ENCODE measurements at regions not wholly inside any gene's neighbourhood (a gene's known extent, or its start where the extent isn't known, plus 50 kb on each side); places are given as distances from the start of the nearest gene placed in this dataset.

- TF ChIP-seq ZNF274 (IDR thresholded peaks at IDR 0.05; ENCODE audit: low read depth, low read length): no peak
- no peak for TF ChIP-seq YY1 (IDR thresholded peaks at IDR 0.05; ENCODE audit: insufficient read depth, insufficient read length)
- no peak for TF ChIP-seq SUZ12 (IDR thresholded peaks at IDR 0.05; ENCODE audit: extremely low read depth, insufficient read depth, insufficient read length)
These were observed 984.3 kb downstream of the REEP3 start for GRCh38 chr10:64505501-64505900.

Measured in NT2/D1 (cell line).